Neural cell (in vitro differentiated cells): ENCODE measurements at regions not wholly inside any gene's neighbourhood (a gene's known extent, or its start where the extent isn't known, plus 50 kb on each side); places are given as distances from the start of the nearest gene placed in this dataset.

Source experiments
- EP300 ChIP-seq: fragments of 450-650 bp; conservative IDR thresholded peaks from 2 replicates; pipeline ENCODE4 v1.6.1; 2014; ENCODE audit warnings: antibody characterized with exemption, mild to moderate bottlenecking, moderate library complexity; ENCODE audit not compliant: poor library complexity, severe bottlenecking
- EZH2 ChIP-seq: fragments of 200-600, 300-800 bp; shearing (Covaris generic), sonication (generic); IDR thresholded peaks from 2 replicates; pipeline ENCODE4 v1.6.1; 2014; ENCODE audit warnings: antibody characterized with exemption, low read length, borderline replicate concordance, mild to moderate bottlenecking; ENCODE audit not compliant: insufficient read depth, poor library complexity, severe bottlenecking
- POLR2AphosphoS5 ChIP-seq: IDR thresholded peaks from 2 replicates; pipeline ENCODE4 v1.6.1; 2012
- SMC3 ChIP-seq: fragments of 450-650 bp; conservative IDR thresholded peaks from 2 replicates; pipeline ENCODE4 v1.6.1; 2014; ENCODE audit warnings: antibody characterized with exemption, mild to moderate bottlenecking, moderate library complexity; ENCODE audit not compliant: poor library complexity
- TAF1 ChIP-seq: IDR thresholded peaks from 2 replicates; pipeline ENCODE4 v1.6.1; 2012; ENCODE audit warnings: low read depth
- TF ChIP-seq, protein P1 (sequence below): fragments of 450-650 bp; IDR thresholded peaks from 2 replicates; pipeline ENCODE4 v1.5.1; 2014; ENCODE audit warnings: antibody characterized with exemption, mild to moderate bottlenecking, moderate library complexity; ENCODE audit not compliant: poor library complexity, severe bottlenecking

DNA sequence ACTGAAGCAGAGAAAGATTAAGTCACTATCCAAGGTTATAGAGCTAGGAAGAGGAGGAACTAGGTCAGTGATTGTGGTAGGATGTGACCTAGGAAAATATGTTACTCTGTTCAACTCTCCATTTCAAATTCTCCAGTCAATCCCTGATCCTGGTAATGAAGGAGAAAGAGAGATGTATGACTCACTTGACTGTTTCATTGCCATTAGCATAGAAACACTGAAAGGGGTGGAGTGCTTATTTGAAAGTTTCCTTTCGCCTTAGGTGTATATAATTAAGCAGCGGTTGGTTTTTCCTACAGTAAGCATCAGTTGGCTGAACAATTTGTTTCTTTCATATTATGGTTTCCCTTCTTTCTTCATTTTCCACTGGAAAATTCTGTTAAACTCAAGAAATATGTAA, 198.1 kb upstream of the CSNK1A1L start:
- TF ChIP-seq EZH2 (no peak), TAF1 (no peak), POLR2AphosphoS5 (no peak), SMC3 (no peak), EP300 (no peak)
- TF ChIP-seq, protein P1, sequence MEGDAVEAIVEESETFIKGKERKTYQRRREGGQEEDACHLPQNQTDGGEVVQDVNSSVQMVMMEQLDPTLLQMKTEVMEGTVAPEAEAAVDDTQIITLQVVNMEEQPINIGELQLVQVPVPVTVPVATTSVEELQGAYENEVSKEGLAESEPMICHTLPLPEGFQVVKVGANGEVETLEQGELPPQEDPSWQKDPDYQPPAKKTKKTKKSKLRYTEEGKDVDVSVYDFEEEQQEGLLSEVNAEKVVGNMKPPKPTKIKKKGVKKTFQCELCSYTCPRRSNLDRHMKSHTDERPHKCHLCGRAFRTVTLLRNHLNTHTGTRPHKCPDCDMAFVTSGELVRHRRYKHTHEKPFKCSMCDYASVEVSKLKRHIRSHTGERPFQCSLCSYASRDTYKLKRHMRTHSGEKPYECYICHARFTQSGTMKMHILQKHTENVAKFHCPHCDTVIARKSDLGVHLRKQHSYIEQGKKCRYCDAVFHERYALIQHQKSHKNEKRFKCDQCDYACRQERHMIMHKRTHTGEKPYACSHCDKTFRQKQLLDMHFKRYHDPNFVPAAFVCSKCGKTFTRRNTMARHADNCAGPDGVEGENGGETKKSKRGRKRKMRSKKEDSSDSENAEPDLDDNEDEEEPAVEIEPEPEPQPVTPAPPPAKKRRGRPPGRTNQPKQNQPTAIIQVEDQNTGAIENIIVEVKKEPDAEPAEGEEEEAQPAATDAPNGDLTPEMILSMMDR: no peak
